GM04503 (cell line): ENCODE measurements at regions not wholly inside any gene's neighbourhood (a gene's known extent, or its start where the extent isn't known, plus 50 kb on each side); places are given as distances from the start of the nearest gene placed in this dataset.
"Not testable (repeated sequence)": the region's sequence is repeated elsewhere in the genome, so short reads cannot be mapped to it uniquely, and the experiment has no call there.

Experiments
- DNase-seq: peaks from one replicate; pipeline ENCODE4 v3.0.0-alpha.2; 2012; ENCODE audit warnings: low read depth

- DNase-seq = no peak
These were observed 245.5 kb downstream of the MFSD1 start for GRCh38 chr3:159047361-159047760.

GRCh38 chr3:159052494-159052893 is 250.6 kb downstream of the MFSD1 start:
- DNase-seq = not testable (repeated sequence)

- no peak for DNase-seq
These were observed 255.8 kb downstream of the MFSD1 start for GRCh38 chr3:159057621-159058020.

- no peak for DNase-seq
These were observed 257.0 kb downstream of the MFSD1 start for GRCh38 chr3:159058859-159059258.

GRCh38 chr3:159059395-159059794 is 257.5 kb downstream of the MFSD1 start:
- no peak for DNase-seq

GRCh38 chr3:159062734-159063410 is 261.0 kb downstream of the MFSD1 start:
- DNase-seq = no peak

GRCh38 chr3:159069091-159069490 is 267.2 kb downstream of the MFSD1 start, which contains the start of gene IQCJ:
TSS of gene IQCJ (plus strand) at chr3:159069319.
- DNase-seq = no peak

GRCh38 chr3:159069866-159070425 is 268.1 kb downstream of the MFSD1 start:
- no peak for DNase-seq

GRCh38 chr3:159074756-159075701 is 273.2 kb downstream of the MFSD1 start:
- DNase-seq = no peak

GRCh38 chr3:159077860-159078259 is 276.0 kb downstream of the MFSD1 start:
- peak; percentile 85 for DNase-seq

GRCh38 chr3:159080256-159080655 is 278.4 kb downstream of the MFSD1 start:
- DNase-seq = no peak

- no peak for DNase-seq
These were observed 279.0 kb downstream of the MFSD1 start for GRCh38 chr3:159080821-159081220.

- DNase-seq = peak; percentile 50
These were observed 280.7 kb downstream of the MFSD1 start for GRCh38 chr3:159082519-159082918.

- no peak for DNase-seq
These were observed 290.1 kb downstream of the MFSD1 start for GRCh38 chr3:159091936-159092335.

- no peak for DNase-seq
These were observed 300.1 kb downstream of the MFSD1 start for GRCh38 chr3:159102001-159102400.

- no peak for DNase-seq
These were observed 310.9 kb downstream of the MFSD1 start for GRCh38 chr3:159112724-159113123.

GRCh38 chr3:159113221-159113875 is 311.5 kb downstream of the MFSD1 start:
- no peak for DNase-seq

- no peak for DNase-seq
These were observed 312.7 kb downstream of the MFSD1 start for GRCh38 chr3:159114582-159114981.

- no peak for DNase-seq
These were observed 322.0 kb downstream of the MFSD1 start for GRCh38 chr3:159123877-159124276.

- DNase-seq = peak; percentile 47
These were observed 324.6 kb downstream of the MFSD1 start for GRCh38 chr3:159126261-159127020.

- no peak for DNase-seq
These were observed 325.2 kb downstream of the MFSD1 start for GRCh38 chr3:159127021-159127392.

GRCh38 chr3:159128628-159129027 is 326.8 kb downstream of the MFSD1 start:
- peak; percentile 51 for DNase-seq
